ENCODE measurements at regions not wholly inside any gene's neighbourhood (a gene's known extent, or its start where the extent isn't known, plus 50 kb on each side); places are given as distances from the start of the nearest gene placed in this dataset.

GRCh38 chr2:211133766-211134165 is 577.4 kb downstream of the CPS1 start:
- H3K4me3 ChIP-seq (ENCODE audit: low read depth, low read length): no peak overlapping the region
- no peak for DNase-seq (ENCODE audit: low read depth, low spot score)
- no peak for TF ChIP-seq CTCF (IDR thresholded peaks at IDR 0.05; ENCODE audit: low read depth, low read length)
- in situ Hi-C loops (cut with HindIII; ENCODE audit: low sequenced_read_pairs): no loop called here

DNA sequence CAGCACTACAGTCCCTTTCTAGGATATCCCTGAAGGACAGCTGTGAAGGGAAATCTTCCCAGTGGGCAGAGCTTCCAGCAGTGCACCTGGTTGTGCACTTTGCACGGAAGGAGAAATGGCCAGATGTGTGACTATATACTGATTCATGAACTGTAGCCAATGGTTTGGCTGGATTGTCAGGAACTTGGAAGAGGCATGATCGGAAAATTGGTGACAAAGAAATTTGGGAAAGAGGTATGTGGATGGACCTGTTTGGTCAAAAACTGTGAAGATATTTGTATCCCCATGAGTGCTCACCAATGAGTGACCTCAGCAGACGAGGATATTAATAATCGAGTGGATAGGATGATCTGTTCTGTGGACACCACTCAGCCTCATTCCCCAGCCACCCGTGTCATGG is 582.2 kb downstream of the CPS1 start:
- no peak overlapping the region for H3K4me3 ChIP-seq (ENCODE audit: low read depth, low read length)
- in situ Hi-C loops (cut with HindIII; ENCODE audit: low sequenced_read_pairs): no loop called here
- no peak for TF ChIP-seq CTCF (IDR thresholded peaks at IDR 0.05; ENCODE audit: low read depth, low read length)
- no peak for DNase-seq (ENCODE audit: low read depth, low spot score)

DNA sequence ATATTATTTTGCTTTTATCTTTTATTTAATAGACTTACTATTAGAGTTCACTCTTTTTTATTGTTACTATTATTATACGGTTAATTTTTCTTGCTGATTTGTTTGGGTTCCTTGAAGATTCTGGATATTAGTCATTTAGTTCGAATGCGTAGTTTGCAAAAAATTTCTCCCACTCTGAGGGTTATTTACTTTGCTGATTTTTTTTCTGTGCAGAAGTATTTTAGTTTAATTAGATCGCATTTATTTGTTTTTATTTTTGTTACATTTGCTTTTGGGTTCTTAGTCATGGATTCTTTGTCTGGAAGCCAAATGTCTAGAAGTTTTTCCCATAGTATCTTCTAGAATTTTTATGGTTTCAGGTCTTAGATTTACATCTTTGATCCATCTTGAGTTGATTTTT is 585.2 kb downstream of the CPS1 start:
- TF ChIP-seq CTCF (IDR thresholded peaks at IDR 0.05; ENCODE audit: low read depth, low read length): no peak
- in situ Hi-C loops (cut with HindIII; ENCODE audit: low sequenced_read_pairs): no loop called here
- H3K4me3 ChIP-seq (ENCODE audit: low read depth, low read length): no peak overlapping the region
- no peak for DNase-seq (ENCODE audit: low read depth, low spot score)

DNA sequence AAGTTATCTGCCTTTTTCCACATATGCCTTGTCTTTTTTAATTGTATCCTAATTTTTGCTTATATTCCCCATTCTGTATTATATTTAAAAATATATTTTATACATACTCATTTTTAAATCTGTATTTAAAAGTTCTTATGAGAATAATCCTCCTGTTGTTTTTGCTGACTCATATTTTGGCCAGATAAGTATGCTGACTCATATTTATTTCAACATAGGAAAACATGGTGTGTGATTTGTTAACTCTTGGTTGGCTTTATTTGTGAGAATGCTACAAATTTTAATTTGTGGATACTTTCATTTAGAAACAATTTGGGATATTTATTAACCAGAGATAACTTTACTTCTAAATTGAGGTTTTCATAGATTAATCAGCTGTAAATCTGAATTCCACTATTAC is 587.7 kb downstream of the CPS1 start:
- DNase-seq (ENCODE audit: low read depth, low spot score): peak; percentile 72
- in situ Hi-C loops (cut with HindIII; ENCODE audit: low sequenced_read_pairs): no loop called here
- no peak for TF ChIP-seq CTCF (IDR thresholded peaks at IDR 0.05; ENCODE audit: low read depth, low read length)

GRCh38 chr2:211144974-211145665 is 588.7 kb downstream of the CPS1 start:
- in situ Hi-C loops (cut with HindIII; ENCODE audit: low sequenced_read_pairs): no loop called here
- TF ChIP-seq CTCF (IDR thresholded peaks at IDR 0.05; ENCODE audit: low read depth, low read length): no peak
- no peak for DNase-seq (ENCODE audit: low read depth, low spot score)
- H3K4me3 ChIP-seq (ENCODE audit: low read depth, low read length): no peak overlapping the region

More for the DNA sequence above, 587.7 kb downstream of the CPS1 start:
- H3K4me3 ChIP-seq (ENCODE audit: low read depth, low read length): no peak overlapping the region

- no peak for TF ChIP-seq CTCF (IDR thresholded peaks at IDR 0.05; ENCODE audit: low read depth, low read length)
- in situ Hi-C loops (cut with HindIII; ENCODE audit: low sequenced_read_pairs): no loop called here
- H3K4me3 ChIP-seq (ENCODE audit: low read depth, low read length): no peak overlapping the region
- DNase-seq (ENCODE audit: low read depth, low spot score): no peak
Measured at GRCh38 chr2:211149731-211150130, 593.3 kb downstream of the CPS1 start.

All from astrocyte of the spinal cord (primary cell).